HUES64 (cell line): ENCODE measurements at regions not wholly inside any gene's neighbourhood (a gene's known extent, or its start where the extent isn't known, plus 50 kb on each side); places are given as distances from the start of the nearest gene placed in this dataset.

Experiments
- H3K27ac ChIP-seq: 2 replicates; pipeline ENCODE4 v1.7.0; 2013; ENCODE audit warnings: low read depth, low read length, inconsistent platforms
- H3K27me3 ChIP-seq: 2 replicates; pipeline ENCODE4 v1.6.1; 2013; ENCODE audit warnings: mild to moderate bottlenecking, low read length; ENCODE audit not compliant: insufficient read depth
- H3K36me3 ChIP-seq: 2 replicates; pipeline ENCODE4 v1.6.1; 2013; ENCODE audit warnings: mild to moderate bottlenecking, low read length; ENCODE audit not compliant: insufficient read depth
- H3K4me1 ChIP-seq: 2 replicates; pipeline ENCODE4 v1.6.1; 2013; ENCODE audit warnings: mild to moderate bottlenecking, low read length, moderate library complexity; ENCODE audit not compliant: insufficient read depth
- H3K4me3 ChIP-seq: 2 replicates; pipeline ENCODE4 v1.5.1; 2013; ENCODE audit warnings: mild to moderate bottlenecking, low read length, moderate library complexity
- H3K9ac ChIP-seq: 2 replicates; pipeline ENCODE4 v1.6.1; 2013; ENCODE audit warnings: mild to moderate bottlenecking, low read depth, low read length
- H3K9me3 ChIP-seq: 2 replicates; pipeline ENCODE4 v1.6.1; 2013; ENCODE audit warnings: low read depth, low read length; ENCODE audit not compliant: insufficient read depth
- WGBS: fragments of 150-250, 120-280 bp; methylation state at CpG from one replicate; pipeline ENCODE4 v1.1.7; 2013; ENCODE audit warnings: missing lambda C conversion rate; 5-methylcytosine and 5-hydroxymethylcytosine counted together

GRCh38 chr6:1022719-1023118 is 289.2 kb upstream of the FOXQ1 start:
- Histone ChIP-seq H3K36me3 (no peaks in the 10 kb centered on the region), H3K9ac (no peak overlapping the region), H3K27me3 (no peaks in the 10 kb centered on the region), H3K27ac (no peak overlapping the region), H3K4me3 (no peak overlapping the region), H3K4me1 (no peaks in the 10 kb centered on the region), H3K9me3 (no peaks in the 10 kb centered on the region)
- 100% methylated on average over 2 of the region's 2 CpGs for WGBS

- H3K36me3 ChIP-seq: no peaks in the 10 kb centered on the region
- no peak overlapping the region for H3K27ac ChIP-seq
- no peak overlapping the region for H3K9ac ChIP-seq
- H3K4me1 ChIP-seq: no peaks in the 10 kb centered on the region
- WGBS: 93% methylated on average over 2 of the region's 2 CpGs
- H3K27me3 ChIP-seq: no peaks in the 10 kb centered on the region
- no peaks in the 10 kb centered on the region for H3K9me3 ChIP-seq
- H3K4me3 ChIP-seq: no peak overlapping the region
Observed at GRCh38 chr6:1020837-1021236, 291.1 kb upstream of the FOXQ1 start.

GRCh38 chr6:1020133-1020532 is 291.8 kb upstream of the FOXQ1 start:
- Histone ChIP-seq H3K9me3 (no peaks in the 10 kb centered on the region), H3K27me3 (no peaks in the 10 kb centered on the region), H3K27ac (no peak overlapping the region), H3K4me3 (no peak overlapping the region), H3K9ac (no peak overlapping the region), H3K36me3 (no peaks in the 10 kb centered on the region), H3K4me1 (no peaks in the 10 kb centered on the region)
- 94% methylated on average over 6 of the region's 6 CpGs for WGBS

- Histone ChIP-seq H3K27ac (no peak overlapping the region), H3K27me3 (no peaks in the 10 kb centered on the region), H3K9me3 (0 out of 2 replicates have a peak, but pooled peaks cover 2% of the 10 kb centered on the region), H3K36me3 (no peaks in the 10 kb centered on the region), H3K9ac (no peak overlapping the region), H3K4me3 (no peak overlapping the region), H3K4me1 (no peaks in the 10 kb centered on the region)
- 94% methylated on average over 3 of the region's 3 CpGs for WGBS
Observed at GRCh38 chr6:1018041-1018440, 293.9 kb upstream of the FOXQ1 start.

GRCh38 chr6:1016329-1017302 is 295.3 kb upstream of the FOXQ1 start:
- Histone ChIP-seq H3K4me3 (no peak overlapping the region), H3K9ac (no peak overlapping the region), H3K9me3 (0 out of 2 replicates have a peak, but pooled peaks cover 2% of the 10 kb centered on the region), H3K4me1 (no peaks in the 10 kb centered on the region), H3K36me3 (no peaks in the 10 kb centered on the region), H3K27ac (no peak overlapping the region), H3K27me3 (no peaks in the 10 kb centered on the region)
- WGBS: 93% methylated on average over 18 of the region's 18 CpGs

GRCh38 chr6:1015825-1016224 is 296.1 kb upstream of the FOXQ1 start:
- no peak overlapping the region for H3K4me3 ChIP-seq
- H3K9me3 ChIP-seq: 0 out of 2 replicates have a peak, but pooled peaks cover 2% of the 10 kb centered on the region
- H3K27ac ChIP-seq: no peak overlapping the region
- H3K27me3 ChIP-seq: no peaks in the 10 kb centered on the region
- H3K36me3 ChIP-seq: no peaks in the 10 kb centered on the region
- no peak overlapping the region for H3K9ac ChIP-seq
- H3K4me1 ChIP-seq: no peaks in the 10 kb centered on the region

- 66% methylated on average over 2 of the region's 2 CpGs for WGBS
- Histone ChIP-seq H3K9ac (no peak overlapping the region), H3K27ac (no peak overlapping the region), H3K9me3 (0 out of 2 replicates have a peak, but pooled peaks cover 2% of the 10 kb centered on the region), H3K4me1 (no peaks in the 10 kb centered on the region), H3K27me3 (no peaks in the 10 kb centered on the region), H3K36me3 (no peaks in the 10 kb centered on the region), H3K4me3 (no peak overlapping the region)
Observed at GRCh38 chr6:1014431-1014807, 297.5 kb upstream of the FOXQ1 start.

- WGBS: 89% methylated on average over 6 of the region's 7 CpGs
- Histone ChIP-seq H3K36me3 (no peaks in the 10 kb centered on the region), H3K9ac (no peak overlapping the region), H3K9me3 (0 out of 2 replicates have a peak, but pooled peaks cover 2% of the 10 kb centered on the region), H3K4me3 (no peak overlapping the region), H3K27ac (no peak overlapping the region), H3K4me1 (no peaks in the 10 kb centered on the region), H3K27me3 (no peaks in the 10 kb centered on the region)
Observed at GRCh38 chr6:1013656-1014430, 298.1 kb upstream of the FOXQ1 start.

- 0 out of 2 replicates have a peak, but pooled peaks cover 2% of the 10 kb centered on the region for H3K9me3 ChIP-seq
- no peak overlapping the region for H3K27ac ChIP-seq
- no peaks in the 10 kb centered on the region for H3K36me3 ChIP-seq
- H3K27me3 ChIP-seq: no peaks in the 10 kb centered on the region; the same call in 1 of the 2 replicates
- no peak overlapping the region for H3K9ac ChIP-seq
- H3K4me1 ChIP-seq: no peaks in the 10 kb centered on the region
- 94% methylated on average over 1 of the region's 1 CpG for WGBS
- H3K4me3 ChIP-seq: no peak overlapping the region
Observed at GRCh38 chr6:1009103-1009502, 302.8 kb upstream of the FOXQ1 start.

GRCh38 chr6:1007159-1007558 is 304.7 kb upstream of the FOXQ1 start:
- H3K4me3 ChIP-seq: no peak overlapping the region
- no peaks in the 10 kb centered on the region for H3K36me3 ChIP-seq
- WGBS: 90% methylated on average over 4 of the region's 4 CpGs
- H3K27me3 ChIP-seq: no peaks in the 10 kb centered on the region; the same call in 1 of the 2 replicates
- H3K9me3 ChIP-seq: no peaks in the 10 kb centered on the region
- H3K9ac ChIP-seq: no peak overlapping the region
- no peak overlapping the region for H3K27ac ChIP-seq
- no peaks in the 10 kb centered on the region for H3K4me1 ChIP-seq
